GM18520 (cell line): ENCODE measurements at regions not wholly inside any gene's neighbourhood (a gene's known extent, or its start where the extent isn't known, plus 50 kb on each side); places are given as distances from the start of the nearest gene placed in this dataset.

Source experiments
- ATAC-seq: cut with Tn5 transposase; IDR thresholded peaks from one replicate; pipeline ENCODE4 v1.9.1; 2021; ENCODE audit not compliant: unreplicated experiment

DNA sequence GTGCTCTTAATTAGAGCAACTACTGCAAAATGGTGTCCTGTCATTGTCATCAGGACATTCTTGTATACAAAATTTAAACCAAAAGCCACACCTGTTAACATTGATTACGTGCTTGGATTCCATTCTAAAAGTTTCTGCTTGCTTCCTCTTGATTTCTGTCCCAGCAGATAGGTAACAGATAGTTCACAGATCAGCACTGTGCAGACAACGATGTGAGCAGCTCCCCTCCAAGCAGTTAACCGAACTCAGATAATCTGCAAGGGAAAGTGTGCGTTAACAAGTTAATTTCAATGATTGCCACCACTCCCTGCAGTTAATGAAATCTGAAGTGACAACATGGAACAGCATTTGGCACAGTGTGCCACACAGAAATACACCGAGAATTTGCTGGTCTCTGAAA is 54.4 kb upstream of the RELL1 start:
- ATAC-seq, result no peak

DNA sequence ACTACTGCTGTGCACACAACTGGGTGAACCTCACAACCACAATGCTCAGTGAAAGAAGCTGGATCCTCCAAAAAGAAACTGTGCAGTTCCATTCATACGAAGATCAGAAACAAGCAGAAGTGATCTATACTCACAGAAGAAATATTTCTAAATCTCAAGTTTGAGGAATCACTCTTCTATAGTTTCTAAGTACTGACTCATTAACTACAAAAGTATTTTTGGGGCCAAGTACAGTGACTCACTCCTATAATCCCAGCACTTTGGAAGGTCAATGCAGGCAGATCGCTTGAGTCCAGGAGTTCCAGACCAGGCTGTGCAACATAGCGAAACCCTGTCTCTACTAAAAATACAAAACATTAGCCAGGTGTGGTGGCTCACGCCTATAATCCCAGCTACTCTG is 51.3 kb upstream of the RELL1 start:
- no peak for ATAC-seq
